H1 (cell line): ENCODE measurements at regions not wholly inside any gene's neighbourhood (a gene's known extent, or its start where the extent isn't known, plus 50 kb on each side); places are given as distances from the start of the nearest gene placed in this dataset.
A peak's percentile ranks its signal among the peaks of the same experiment; 100 is the strongest.

ENCODE experiments used
- BRCA1 ChIP-seq: IDR thresholded peaks from 2 replicates; pipeline ENCODE4 v1.6.1; 2012; ENCODE audit warnings: low read depth, low read length, improper control_type of control experiment
- EP300 ChIP-seq, 2 experiments: IDR thresholded peaks; 1 replicate in 1 of 2; 2 replicates in 1 of 2; pipeline ENCODE4 v1.6.1; 2011 to 2012; ENCODE audit warnings: low read depth in 2 of 2, low read length in 2 of 2, mild to moderate bottlenecking in 2 of 2, borderline replicate concordance in 1 of 2, inconsistent platforms in 1 of 2, moderate library complexity in 1 of 2
- EZH2 ChIP-seq: fragments of 200-600 bp; sonication (generic); IDR thresholded peaks from 2 replicates; pipeline ENCODE4 v1.7.1; 2012; ENCODE audit warnings: low read depth, mild to moderate bottlenecking, moderate library complexity, low read length, inconsistent platforms; ENCODE audit not compliant: severe bottlenecking
- GABPA ChIP-seq: IDR thresholded peaks from 2 replicates; pipeline ENCODE4 v1.6.1; 2011; ENCODE audit warnings: mild to moderate bottlenecking, low read length, moderate library complexity, borderline replicate concordance; ENCODE audit not compliant: insufficient read depth
- JUN ChIP-seq: IDR thresholded peaks from 2 replicates; pipeline ENCODE4 v1.6.1; 2011; ENCODE audit warnings: low read depth, mild to moderate bottlenecking, improper control_type of control experiment, low read length
- KDM1A ChIP-seq: fragments of 200-600, 300-600 bp; sonication (generic); IDR thresholded peaks from 2 replicates; pipeline ENCODE4 v1.7.1; 2016; ENCODE audit warnings: mild to moderate bottlenecking, low read length, borderline replicate concordance
- NRF1 ChIP-seq: IDR thresholded peaks from 2 replicates; pipeline ENCODE4 v1.6.1; 2011; ENCODE audit warnings: mild to moderate bottlenecking, low read depth, low read length, improper control_type of control experiment
- SIN3A ChIP-seq, 2 experiments: IDR thresholded peaks in 1 of 2; conservative IDR thresholded peaks in 1 of 2; 2 replicates each; pipeline ENCODE4 v1.6.1; 2011 to 2012; ENCODE audit warnings: low read length in 2 of 2, improper control_type of control experiment in 1 of 2, low read depth in 1 of 2, mild to moderate bottlenecking in 1 of 2
- SRF ChIP-seq: IDR thresholded peaks from 2 replicates; pipeline ENCODE4 v1.6.1; 2011; ENCODE audit warnings: mild to moderate bottlenecking, low read depth, low read length, moderate library complexity
- TCF12 ChIP-seq: IDR thresholded peaks from 2 replicates; pipeline ENCODE4 v1.6.1; 2011; ENCODE audit warnings: low read depth, mild to moderate bottlenecking, low read length
- TEAD4 ChIP-seq: IDR thresholded peaks from 2 replicates; pipeline ENCODE4 v1.6.1; 2012; ENCODE audit warnings: low read depth, low read length, inconsistent platforms, mixed read lengths
- ZNF274 ChIP-seq: IDR thresholded peaks from 2 replicates; pipeline ENCODE4 v1.7.0; 2012; ENCODE audit warnings: low read length, borderline replicate concordance; ENCODE audit errors: extremely low read depth
- TF ChIP-seq, protein P1 (sequence below): IDR thresholded peaks from 2 replicates; pipeline ENCODE4 v1.6.1; 2011; ENCODE audit warnings: low read length, improper control_type of control experiment
- TF ChIP-seq, protein P2 (sequence below), 3 experiments: IDR thresholded peaks; 1 replicate in 2 of 3; 2 replicates in 1 of 3; pipeline versions ENCODE4 v1.5.1 to v1.6.1; 2011; ENCODE audit warnings: low read length in 3 of 3, mild to moderate bottlenecking in 3 of 3, inconsistent platforms in 2 of 3, low read depth in 1 of 3, moderate library complexity in 1 of 3; ENCODE audit not compliant: insufficient read depth in 1 of 3; ENCODE audit errors: control extremely low read depth in 1 of 3

- TF ChIP-seq, protein P1, sequence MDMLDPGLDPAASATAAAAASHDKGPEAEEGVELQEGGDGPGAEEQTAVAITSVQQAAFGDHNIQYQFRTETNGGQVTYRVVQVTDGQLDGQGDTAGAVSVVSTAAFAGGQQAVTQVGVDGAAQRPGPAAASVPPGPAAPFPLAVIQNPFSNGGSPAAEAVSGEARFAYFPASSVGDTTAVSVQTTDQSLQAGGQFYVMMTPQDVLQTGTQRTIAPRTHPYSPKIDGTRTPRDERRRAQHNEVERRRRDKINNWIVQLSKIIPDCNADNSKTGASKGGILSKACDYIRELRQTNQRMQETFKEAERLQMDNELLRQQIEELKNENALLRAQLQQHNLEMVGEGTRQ = no peak
- TF ChIP-seq, protein P2, sequence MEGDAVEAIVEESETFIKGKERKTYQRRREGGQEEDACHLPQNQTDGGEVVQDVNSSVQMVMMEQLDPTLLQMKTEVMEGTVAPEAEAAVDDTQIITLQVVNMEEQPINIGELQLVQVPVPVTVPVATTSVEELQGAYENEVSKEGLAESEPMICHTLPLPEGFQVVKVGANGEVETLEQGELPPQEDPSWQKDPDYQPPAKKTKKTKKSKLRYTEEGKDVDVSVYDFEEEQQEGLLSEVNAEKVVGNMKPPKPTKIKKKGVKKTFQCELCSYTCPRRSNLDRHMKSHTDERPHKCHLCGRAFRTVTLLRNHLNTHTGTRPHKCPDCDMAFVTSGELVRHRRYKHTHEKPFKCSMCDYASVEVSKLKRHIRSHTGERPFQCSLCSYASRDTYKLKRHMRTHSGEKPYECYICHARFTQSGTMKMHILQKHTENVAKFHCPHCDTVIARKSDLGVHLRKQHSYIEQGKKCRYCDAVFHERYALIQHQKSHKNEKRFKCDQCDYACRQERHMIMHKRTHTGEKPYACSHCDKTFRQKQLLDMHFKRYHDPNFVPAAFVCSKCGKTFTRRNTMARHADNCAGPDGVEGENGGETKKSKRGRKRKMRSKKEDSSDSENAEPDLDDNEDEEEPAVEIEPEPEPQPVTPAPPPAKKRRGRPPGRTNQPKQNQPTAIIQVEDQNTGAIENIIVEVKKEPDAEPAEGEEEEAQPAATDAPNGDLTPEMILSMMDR (IDR thresholded peaks at IDR 0.05; ENCODE audit: control extremely low read depth in 1 of 3, insufficient read depth in 1 of 3, low read depth in 1 of 3, low read length in 3 of 3) = no peak
- no peak for TF ChIP-seq EZH2
- no peak for TF ChIP-seq KDM1A
- TF ChIP-seq EP300 (IDR thresholded peaks at IDR 0.05; ENCODE audit: borderline replicate concordance in 1 of 2, low read depth in 2 of 2, low read length in 2 of 2) = no peak
- no peak for TF ChIP-seq SIN3A (conservative IDR thresholded peaks at IDR 0.05 in 1 of 2, IDR thresholded peaks at IDR 0.05 in 1 of 2; ENCODE audit: low read depth in 1 of 2, low read length in 2 of 2)
- no peak for TF ChIP-seq ZNF274
- TF ChIP-seq BRCA1 = no peak
- no peak for TF ChIP-seq JUN
- peak; percentile 58 for TF ChIP-seq TEAD4
- TF ChIP-seq NRF1 = no peak
- no peak for TF ChIP-seq TCF12
- TF ChIP-seq GABPA = no peak
- TF ChIP-seq SRF = no peak
Measured at GRCh38 chr11:110982214-110982613, 263.3 kb upstream of the POU2AF2 start.
